OCI-LY7 (cell line): ENCODE measurements at regions not wholly inside any gene's neighbourhood (a gene's known extent, or its start where the extent isn't known, plus 50 kb on each side); places are given as distances from the start of the nearest gene placed in this dataset.

Experiments
- EZH2phosphoT487 ChIP-seq: fragments of 200-600 bp; sonication (generic); IDR thresholded peaks from 2 replicates; pipeline ENCODE4 v1.6.1; 2018; ENCODE audit warnings: low read depth, borderline replicate concordance, mild to moderate bottlenecking, mixed run types, antibody characterized with exemption, low read length, moderate library complexity, mixed read lengths
- TF ChIP-seq, protein P1 (sequence below): fragments of 200-600 bp; sonication (generic); conservative IDR thresholded peaks from 2 replicates; pipeline ENCODE4 v1.5.1; 2014; ENCODE audit warnings: mild to moderate bottlenecking, antibody characterized with exemption, low read length, moderate library complexity, mixed read lengths

DNA sequence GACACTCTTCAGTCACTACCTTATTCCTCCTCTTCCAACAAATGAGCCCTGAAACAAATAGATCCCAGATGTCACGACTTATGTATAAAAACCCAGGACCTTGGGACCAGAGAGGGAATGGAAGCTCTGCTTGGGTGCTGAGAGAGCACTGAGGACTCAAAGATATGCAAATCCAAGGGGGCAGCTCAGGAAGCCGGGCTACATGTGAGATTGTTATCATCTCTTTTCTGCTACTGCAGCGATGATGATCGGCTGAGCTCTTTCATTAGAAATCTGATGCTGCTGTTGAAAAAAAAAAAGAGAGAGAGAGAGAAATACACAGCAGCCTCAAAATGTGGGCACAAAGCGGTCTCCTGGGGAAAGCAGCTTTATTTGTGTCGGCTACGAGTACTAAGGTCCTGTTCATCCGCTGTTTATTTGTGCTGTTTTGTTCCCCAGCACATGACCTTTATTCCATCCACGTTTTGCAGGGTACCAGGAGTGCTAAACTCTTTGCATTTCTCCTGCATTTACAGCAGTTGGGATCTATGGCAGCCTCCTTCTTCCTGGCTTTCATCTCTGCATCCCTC lies 120.2 kb downstream of the TRIM29 start:
- TF ChIP-seq, protein P1, sequence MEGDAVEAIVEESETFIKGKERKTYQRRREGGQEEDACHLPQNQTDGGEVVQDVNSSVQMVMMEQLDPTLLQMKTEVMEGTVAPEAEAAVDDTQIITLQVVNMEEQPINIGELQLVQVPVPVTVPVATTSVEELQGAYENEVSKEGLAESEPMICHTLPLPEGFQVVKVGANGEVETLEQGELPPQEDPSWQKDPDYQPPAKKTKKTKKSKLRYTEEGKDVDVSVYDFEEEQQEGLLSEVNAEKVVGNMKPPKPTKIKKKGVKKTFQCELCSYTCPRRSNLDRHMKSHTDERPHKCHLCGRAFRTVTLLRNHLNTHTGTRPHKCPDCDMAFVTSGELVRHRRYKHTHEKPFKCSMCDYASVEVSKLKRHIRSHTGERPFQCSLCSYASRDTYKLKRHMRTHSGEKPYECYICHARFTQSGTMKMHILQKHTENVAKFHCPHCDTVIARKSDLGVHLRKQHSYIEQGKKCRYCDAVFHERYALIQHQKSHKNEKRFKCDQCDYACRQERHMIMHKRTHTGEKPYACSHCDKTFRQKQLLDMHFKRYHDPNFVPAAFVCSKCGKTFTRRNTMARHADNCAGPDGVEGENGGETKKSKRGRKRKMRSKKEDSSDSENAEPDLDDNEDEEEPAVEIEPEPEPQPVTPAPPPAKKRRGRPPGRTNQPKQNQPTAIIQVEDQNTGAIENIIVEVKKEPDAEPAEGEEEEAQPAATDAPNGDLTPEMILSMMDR = no peak
- no peak for TF ChIP-seq EZH2phosphoT487
